ENCODE measurements at regions not wholly inside any gene's neighbourhood (a gene's known extent, or its start where the extent isn't known, plus 50 kb on each side); places are given as distances from the start of the nearest gene placed in this dataset.

GRCh38 chr1:157286646-157287420 lies 148.6 kb upstream of the ETV3 start (continued):
- TF ChIP-seq ZNF331 (CRISPR knock-in tag; IDR thresholded peaks at IDR 0.05; ENCODE audit: low read depth) (no peak), STAT1 (IDR thresholded peaks at IDR 0.05; ENCODE audit: unreplicated experiment) (no peak), EZH2 (IDR thresholded peaks at IDR 0.05; ENCODE audit: low read depth, unreplicated experiment) (no peak), ZNF462 (CRISPR knock-in tag; IDR thresholded peaks at IDR 0.05) (no peak), NANOG (IDR thresholded peaks at IDR 0.05; ENCODE audit: borderline replicate concordance) (no peak)

DNA sequence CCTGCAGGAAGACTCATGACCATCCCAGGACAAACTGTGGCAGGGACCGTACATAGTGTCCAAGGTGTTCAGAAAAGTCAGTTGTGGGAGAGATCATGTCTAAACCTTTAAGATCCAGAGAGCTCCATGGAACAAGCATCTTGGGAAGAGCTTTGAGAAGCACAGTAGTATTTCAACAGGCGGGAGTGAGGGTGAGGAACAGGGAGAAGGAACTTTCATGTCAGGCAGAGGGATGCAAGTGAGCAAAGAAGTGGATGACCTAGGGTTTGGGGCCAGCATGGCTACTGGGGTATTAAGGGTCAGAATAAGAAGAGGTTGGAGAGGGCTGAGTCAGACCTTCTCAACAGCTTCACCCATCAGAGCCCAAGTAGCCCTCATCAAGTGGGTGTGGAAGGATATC lies 147.9 kb upstream of the ETV3 start:
- no peaks in the 10 kb centered on the region for H3K4me1 ChIP-seq (ENCODE audit: insufficient read depth)
- no peak overlapping the region for H2AFZ ChIP-seq
- H3K27me3 ChIP-seq (ENCODE audit: insufficient read depth): no peaks in the 10 kb centered on the region
- TF ChIP-seq EZH2 (IDR thresholded peaks at IDR 0.05; ENCODE audit: low read depth, unreplicated experiment) (no peak), ZNF331 (CRISPR knock-in tag; IDR thresholded peaks at IDR 0.05; ENCODE audit: low read depth) (no peak), POLR2AphosphoS5 (IDR thresholded peaks at IDR 0.05; ENCODE audit: low read depth) (no peak), STAT1 (IDR thresholded peaks at IDR 0.05; ENCODE audit: unreplicated experiment) (no peak), ZNF114 (CRISPR knock-in tag; IDR thresholded peaks at IDR 0.05) (no peak)
- TF ChIP-seq, protein P1, sequence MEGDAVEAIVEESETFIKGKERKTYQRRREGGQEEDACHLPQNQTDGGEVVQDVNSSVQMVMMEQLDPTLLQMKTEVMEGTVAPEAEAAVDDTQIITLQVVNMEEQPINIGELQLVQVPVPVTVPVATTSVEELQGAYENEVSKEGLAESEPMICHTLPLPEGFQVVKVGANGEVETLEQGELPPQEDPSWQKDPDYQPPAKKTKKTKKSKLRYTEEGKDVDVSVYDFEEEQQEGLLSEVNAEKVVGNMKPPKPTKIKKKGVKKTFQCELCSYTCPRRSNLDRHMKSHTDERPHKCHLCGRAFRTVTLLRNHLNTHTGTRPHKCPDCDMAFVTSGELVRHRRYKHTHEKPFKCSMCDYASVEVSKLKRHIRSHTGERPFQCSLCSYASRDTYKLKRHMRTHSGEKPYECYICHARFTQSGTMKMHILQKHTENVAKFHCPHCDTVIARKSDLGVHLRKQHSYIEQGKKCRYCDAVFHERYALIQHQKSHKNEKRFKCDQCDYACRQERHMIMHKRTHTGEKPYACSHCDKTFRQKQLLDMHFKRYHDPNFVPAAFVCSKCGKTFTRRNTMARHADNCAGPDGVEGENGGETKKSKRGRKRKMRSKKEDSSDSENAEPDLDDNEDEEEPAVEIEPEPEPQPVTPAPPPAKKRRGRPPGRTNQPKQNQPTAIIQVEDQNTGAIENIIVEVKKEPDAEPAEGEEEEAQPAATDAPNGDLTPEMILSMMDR (conservative IDR thresholded peaks at IDR 0.05; ENCODE audit: low read depth in 2 of 2): no peak
- H3K9me2 ChIP-seq (ENCODE audit: insufficient read depth): peaks cover 8% of the 10 kb centered on the region; the same call in 1 of the 2 replicates
- H3F3A ChIP-seq (replicated peaks; ENCODE audit: low read depth): no peaks in the 10 kb centered on the region
- H3K4me3 ChIP-seq: no peak overlapping the region
- no peaks in the 10 kb centered on the region for H3K9me3 Mint-ChIP-seq
- H3K27ac Mint-ChIP-seq: no peak overlapping the region
- no peaks in the 10 kb centered on the region for H3K36me3 ChIP-seq (ENCODE audit: insufficient read depth)
- H3K4me1 Mint-ChIP-seq: peaks cover 4% of the 10 kb centered on the region
- H3K4me3 Mint-ChIP-seq: no peak overlapping the region
- DNase-seq (ENCODE audit: low spot score) (no peak), ATAC-seq (no peak)
- no peaks in the 10 kb centered on the region for H3K79me2 ChIP-seq (replicated peaks; ENCODE audit: insufficient read depth)
- H3K27me3 Mint-ChIP-seq (ENCODE audit: insufficient read depth, low read depth, poor library complexity): peaks cover 6% of the 10 kb centered on the region
- H3K27ac ChIP-seq (ENCODE audit: low read depth): no peak overlapping the region
- no peak overlapping the region for H3K4me2 ChIP-seq
- H4K20me1 ChIP-seq (replicated peaks; ENCODE audit: insufficient read depth): no peaks in the 10 kb centered on the region
- H3K36me3 Mint-ChIP-seq (ENCODE audit: low read depth): no peaks in the 10 kb centered on the region
